ENCODE measurements at regions not wholly inside any gene's neighbourhood (a gene's known extent, or its start where the extent isn't known, plus 50 kb on each side); places are given as distances from the start of the nearest gene placed in this dataset.

- TF ChIP-seq CTCF (IDR thresholded peaks at IDR 0.05; ENCODE audit: low read length, missing control alignments) = no peak
- H3K4me3 ChIP-seq (replicated peaks; ENCODE audit: low read depth, low read length) = no peak overlapping the region
- DNase-seq (ENCODE audit: low read depth) = no peak
Measured at GRCh38 chr7:85627791-85628586, 441.1 kb upstream of the SEMA3D start.

GRCh38 chr7:85622059-85622458, 435.2 kb upstream of the SEMA3D start:
- TF ChIP-seq CTCF (IDR thresholded peaks at IDR 0.05; ENCODE audit: low read length, missing control alignments) = no peak

GRCh38 chr7:85620936-85621685, 434.3 kb upstream of the SEMA3D start:
- no peak for TF ChIP-seq CTCF (IDR thresholded peaks at IDR 0.05; ENCODE audit: low read length, missing control alignments)
- H3K4me3 ChIP-seq (replicated peaks; ENCODE audit: low read depth, low read length) = no peak overlapping the region
- DNase-seq (ENCODE audit: low read depth) = peak; percentile 6

More at GRCh38 chr7:85622059-85622458, 435.2 kb upstream of the SEMA3D start:
- DNase-seq (ENCODE audit: low read depth) = no peak
- H3K4me3 ChIP-seq (replicated peaks; ENCODE audit: low read depth, low read length) = no peak overlapping the region

- H3K4me3 ChIP-seq (replicated peaks; ENCODE audit: low read depth, low read length) = no peak overlapping the region
- TF ChIP-seq CTCF (IDR thresholded peaks at IDR 0.05; ENCODE audit: low read length, missing control alignments) = no peak
- no peak for DNase-seq (ENCODE audit: low read depth)
Measured at GRCh38 chr7:85619236-85619635, 432.4 kb upstream of the SEMA3D start.

- no peak overlapping the region for H3K4me3 ChIP-seq (replicated peaks; ENCODE audit: low read depth, low read length)
- DNase-seq (ENCODE audit: low read depth) = no peak
- TF ChIP-seq CTCF (IDR thresholded peaks at IDR 0.05; ENCODE audit: low read length, missing control alignments) = no peak
Measured at GRCh38 chr7:85614684-85615083, 427.8 kb upstream of the SEMA3D start.

- no peak overlapping the region for H3K4me3 ChIP-seq (replicated peaks; ENCODE audit: low read depth, low read length)
- no peak for DNase-seq (ENCODE audit: low read depth)
- TF ChIP-seq CTCF (IDR thresholded peaks at IDR 0.05; ENCODE audit: low read length, missing control alignments) = no peak
Measured at GRCh38 chr7:85612514-85612913, 425.7 kb upstream of the SEMA3D start.
